CD14-positive monocyte (primary cell): ENCODE measurements at regions not wholly inside any gene's neighbourhood (a gene's known extent, or its start where the extent isn't known, plus 50 kb on each side); places are given as distances from the start of the nearest gene placed in this dataset.

ENCODE experiments used
- DNase-seq, 3 donors: peaks; one replicate each; pipeline ENCODE4 v3.0.0-alpha.2; 2011 to 2022
- H2AFZ ChIP-seq: 2 replicates; pipeline ENCODE4 v1.6.0; 2012; ENCODE audit warnings: mild to moderate bottlenecking, low read depth, low read length, inconsistent platforms; ENCODE audit not compliant: insufficient read depth, poor library complexity, severe bottlenecking
- H3K27ac ChIP-seq, 2 donors: 1 replicate in 1 of 2; 2 replicates in 1 of 2; pipeline ENCODE4 v1.5.1; 2012 to 2013; ENCODE audit warnings: low read length in 2 of 2, control low read depth in 1 of 2, inconsistent platforms in 1 of 2, low read depth in 1 of 2, mild to moderate bottlenecking in 1 of 2
- H3K27me3 ChIP-seq, 2 donors: one replicate each; pipeline versions ENCODE4 v1.6.0 to v1.6.1; 2011 to 2013; ENCODE audit warnings: low read length in 2 of 2; ENCODE audit not compliant: control insufficient read depth in 2 of 2, insufficient read depth in 2 of 2
- H3K36me3 ChIP-seq, 2 donors: replicated peaks in 1 of 2; 1 replicate in 1 of 2; 2 replicates in 1 of 2; pipeline versions ENCODE4 v1.5.1 to v1.6.1; 2012 to 2013; ENCODE audit warnings: low read length in 2 of 2, control low read depth in 1 of 2, inconsistent platforms in 1 of 2, mild to moderate bottlenecking in 1 of 2; ENCODE audit not compliant: insufficient read depth in 2 of 2, control insufficient read depth in 1 of 2
- H3K4me1 ChIP-seq, 2 donors: 1 replicate in 1 of 2; 2 replicates in 1 of 2; pipeline versions ENCODE4 v1.5.1 to v1.6.1; 2012 to 2013; ENCODE audit warnings: low read length in 2 of 2, control low read depth in 1 of 2, inconsistent platforms in 1 of 2, mild to moderate bottlenecking in 1 of 2, moderate library complexity in 1 of 2; ENCODE audit not compliant: insufficient read depth in 2 of 2, control insufficient read depth in 1 of 2
- H3K4me2 ChIP-seq: replicated peaks from 2 replicates; pipeline ENCODE3; 2012; ENCODE audit warnings: low read length, moderate library complexity, mild to moderate bottlenecking; ENCODE audit not compliant: poor library complexity, severe bottlenecking; ENCODE audit errors: extremely low read depth
- H3K4me3 ChIP-seq, 3 experiments: fragments of 200-600 bp in 1 of 3; sonication (generic) in 1 of 3; replicated peaks in 1 of 3; 1 replicate in 2 of 3; 2 replicates in 1 of 3; pipeline ENCODE4 v1.5.1; 2011 to 2013; ENCODE audit warnings: low read length in 3 of 3, mild to moderate bottlenecking in 3 of 3, control low read depth in 2 of 3, low read depth in 2 of 3, inconsistent platforms in 1 of 3, moderate library complexity in 1 of 3
- H3K79me2 ChIP-seq: 2 replicates; pipeline ENCODE4 v1.6.0; 2012; ENCODE audit warnings: mild to moderate bottlenecking, control low read depth, inconsistent platforms, low read length, moderate library complexity; ENCODE audit not compliant: insufficient read depth
- H3K9ac ChIP-seq: 2 replicates; pipeline ENCODE4 v1.6.0; 2017; ENCODE audit warnings: low read length, mild to moderate bottlenecking; ENCODE audit not compliant: insufficient read depth, poor library complexity, severe bottlenecking
- H3K9me3 ChIP-seq, 2 donors: replicated peaks in 1 of 2; 1 replicate in 1 of 2; 2 replicates in 1 of 2; pipeline versions ENCODE4 v1.5.1 to v1.6.1; 2012 to 2013; ENCODE audit warnings: low read length in 2 of 2, control low read depth in 1 of 2; ENCODE audit not compliant: control insufficient read depth in 1 of 2, insufficient read depth in 1 of 2
- H4K20me1 ChIP-seq: 2 replicates; pipeline ENCODE4 v1.6.0; 2012; ENCODE audit warnings: mild to moderate bottlenecking, low read length, control low read depth, moderate library complexity; ENCODE audit not compliant: insufficient read depth
- H3K27ac Mint-ChIP-seq, 7 donors: one replicate each; pipeline ENCODE4 v1.8.0; 2020; ENCODE audit warnings: mild to moderate bottlenecking in 7 of 7, mixed read lengths in 7 of 7, moderate library complexity in 6 of 7, inconsistent platforms in 2 of 7
- H3K27me3 Mint-ChIP-seq, 3 donors: one replicate each; pipeline ENCODE4 v1.8.0; 2021 to 2022; ENCODE audit warnings: low read depth in 3 of 3, mild to moderate bottlenecking in 3 of 3, mixed read lengths in 3 of 3, moderate library complexity in 3 of 3, inconsistent platforms in 1 of 3
- H3K36me3 Mint-ChIP-seq, 2 donors: one replicate each; pipeline ENCODE4 v1.8.0; 2020; ENCODE audit warnings: mixed read lengths in 2 of 2, inconsistent platforms in 1 of 2, mild to moderate bottlenecking in 1 of 2
- H3K4me1 Mint-ChIP-seq: one replicate; pipeline ENCODE4 v1.8.0; 2020; ENCODE audit warnings: mild to moderate bottlenecking, mixed read lengths
- H3K4me3 Mint-ChIP-seq, 2 donors: one replicate each; pipeline ENCODE4 v1.8.0; 2020; ENCODE audit warnings: mild to moderate bottlenecking in 2 of 2, mixed read lengths in 2 of 2, moderate library complexity in 1 of 2
- H3K9me3 Mint-ChIP-seq, 7 donors: one replicate each; pipeline ENCODE4 v1.8.0; 2020 to 2022; ENCODE audit warnings: mixed read lengths in 7 of 7, mild to moderate bottlenecking in 6 of 7, moderate library complexity in 6 of 7, inconsistent platforms in 2 of 7
- CTCF ChIP-seq: fragments of 200-600 bp; IDR thresholded peaks from one replicate; pipeline ENCODE4 v1.8.0; 2022; ENCODE audit warnings: antibody characterized with exemption, mild to moderate bottlenecking
- WGBS: methylation state at CpG from one replicate; pipeline ENCODE4 v1.1.5; 2013; ENCODE audit warnings: missing lambda C conversion rate; ENCODE audit not compliant: insufficient coverage; 5-methylcytosine and 5-hydroxymethylcytosine counted together
- intact Hi-C, 2 donors: fragments of 100-400 bp; cut with micrococcal nuclease; formaldehyde crosslinking; loops; one replicate each; pipeline versions ENCODE4 v1.15.0 to v1.15.1; 2023

DNA sequence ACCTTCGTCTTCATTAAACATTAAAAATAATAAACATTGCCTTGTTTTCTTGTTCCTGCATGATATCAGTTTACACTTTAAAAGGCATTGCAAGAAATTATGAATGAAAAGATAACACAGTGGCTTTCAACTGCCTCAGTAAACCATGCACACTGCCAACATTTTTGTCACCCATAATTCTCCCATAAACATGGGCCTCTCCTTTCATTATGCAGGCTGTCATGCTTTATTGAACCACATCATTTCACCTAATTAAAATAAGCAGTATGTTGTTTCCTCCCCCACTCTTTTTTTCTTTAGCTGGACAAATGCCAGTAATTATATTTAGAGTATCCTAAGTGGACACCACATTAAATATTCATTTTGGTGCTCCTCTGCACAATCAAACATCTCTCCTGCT lies 1566.5 kb upstream of the SLC10A2 start:
- DNase-seq = no peak
- H3K27ac Mint-ChIP-seq = no peak overlapping the region
- H3K4me2 ChIP-seq = no peak overlapping the region
- H3K4me1 Mint-ChIP-seq = no peaks in the 10 kb centered on the region
- H4K20me1 ChIP-seq = no peaks in the 10 kb centered on the region
- H3K4me3 Mint-ChIP-seq = no peak overlapping the region
- H3K9me3 ChIP-seq = no peaks in the 10 kb centered on the region
- H3K9me3 Mint-ChIP-seq = peaks cover 0 to 2% (median 0%) of the 10 kb centered on the region in 7 donors
- H3K79me2 ChIP-seq = no peaks in the 10 kb centered on the region
- no peak for TF ChIP-seq CTCF
- H2AFZ ChIP-seq = no peak overlapping the region
- no peaks in the 10 kb centered on the region for H3K36me3 ChIP-seq
- intact Hi-C loops = no loop called here
- WGBS = no CpG with 5 or more reads among the region's 1 CpG
- H3K27me3 ChIP-seq = no peaks in the 10 kb centered on the region
- no peak overlapping the region for H3K4me3 ChIP-seq
- no peaks in the 10 kb centered on the region for H3K27me3 Mint-ChIP-seq
- no peak overlapping the region for H3K27ac ChIP-seq
- no peaks in the 10 kb centered on the region for H3K4me1 ChIP-seq
- no peaks in the 10 kb centered on the region for H3K36me3 Mint-ChIP-seq
- H3K9ac ChIP-seq = no peak overlapping the region

DNA sequence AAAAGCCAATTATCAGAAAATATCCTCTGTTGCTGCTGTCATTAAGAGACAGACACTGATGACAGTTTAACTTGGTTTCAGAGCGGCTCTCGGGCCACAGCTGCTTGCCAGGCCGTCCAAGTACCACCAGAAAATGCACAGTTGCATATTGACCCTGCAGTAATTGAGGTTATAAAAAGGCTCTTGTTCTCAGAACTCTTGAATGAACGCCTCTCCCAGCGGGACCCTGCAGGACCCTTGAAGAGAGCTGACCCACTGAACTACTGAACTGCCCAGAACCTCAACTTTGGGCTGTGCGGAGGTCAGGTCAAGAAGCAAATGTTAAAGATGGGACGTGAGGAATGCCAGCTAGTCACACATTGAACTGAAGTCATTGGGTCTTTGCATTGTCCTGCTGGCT lies 1559.0 kb upstream of the SLC10A2 start:
- intact Hi-C loops = no loop called here
- 93% methylated on average over 7 of the region's 7 CpGs for WGBS
- H3K27me3 Mint-ChIP-seq = no peaks in the 10 kb centered on the region

More for the DNA sequence above, 1559.0 kb upstream of the SLC10A2 start:
- DNase-seq = no peak
- Histone ChIP-seq H3K27me3 (no peaks in the 10 kb centered on the region), H3K9me3 (peaks cover 7 to 16% of the 10 kb centered on the region in 2 donors), H3K36me3 (no peaks in the 10 kb centered on the region), H2AFZ (no peak overlapping the region), H3K4me3 (no peak overlapping the region), H3K27ac (no peak overlapping the region), H3K4me2 (no peak overlapping the region), H4K20me1 (no peaks in the 10 kb centered on the region), H3K9ac (no peak overlapping the region), H3K79me2 (no peaks in the 10 kb centered on the region), H3K4me1 (no peaks in the 10 kb centered on the region)
- Mint-ChIP-seq H3K27ac (no peak overlapping the region), H3K4me3 (no peak overlapping the region), H3K36me3 (no peaks in the 10 kb centered on the region), H3K9me3 (peaks cover 0 to 7% (median 3%) of the 10 kb centered on the region in 7 donors), H3K4me1 (no peaks in the 10 kb centered on the region)
- TF ChIP-seq CTCF = no peak
